ENCODE measurements at regions not wholly inside any gene's neighbourhood (a gene's known extent, or its start where the extent isn't known, plus 50 kb on each side); places are given as distances from the start of the nearest gene placed in this dataset.

GRCh38 chr4:159684061-159684460 lies 581.2 kb downstream of the RAPGEF2 start:
- Histone ChIP-seq H3K36me3 (no peaks in the 10 kb centered on the region), H3K4me3 (no peak overlapping the region), H3K9me3 (no peaks in the 10 kb centered on the region), H3K27me3 (no peaks in the 10 kb centered on the region), H3K4me1 (no peaks in the 10 kb centered on the region), H3K27ac (no peak overlapping the region)
- TF ChIP-seq CTCF (IDR thresholded peaks at IDR 0.05): no peak
- intact Hi-C loops (cut with DNase I): no loop called here
- no peak for DNase-seq (ENCODE audit: low spot score in 2 of 2)

DNA sequence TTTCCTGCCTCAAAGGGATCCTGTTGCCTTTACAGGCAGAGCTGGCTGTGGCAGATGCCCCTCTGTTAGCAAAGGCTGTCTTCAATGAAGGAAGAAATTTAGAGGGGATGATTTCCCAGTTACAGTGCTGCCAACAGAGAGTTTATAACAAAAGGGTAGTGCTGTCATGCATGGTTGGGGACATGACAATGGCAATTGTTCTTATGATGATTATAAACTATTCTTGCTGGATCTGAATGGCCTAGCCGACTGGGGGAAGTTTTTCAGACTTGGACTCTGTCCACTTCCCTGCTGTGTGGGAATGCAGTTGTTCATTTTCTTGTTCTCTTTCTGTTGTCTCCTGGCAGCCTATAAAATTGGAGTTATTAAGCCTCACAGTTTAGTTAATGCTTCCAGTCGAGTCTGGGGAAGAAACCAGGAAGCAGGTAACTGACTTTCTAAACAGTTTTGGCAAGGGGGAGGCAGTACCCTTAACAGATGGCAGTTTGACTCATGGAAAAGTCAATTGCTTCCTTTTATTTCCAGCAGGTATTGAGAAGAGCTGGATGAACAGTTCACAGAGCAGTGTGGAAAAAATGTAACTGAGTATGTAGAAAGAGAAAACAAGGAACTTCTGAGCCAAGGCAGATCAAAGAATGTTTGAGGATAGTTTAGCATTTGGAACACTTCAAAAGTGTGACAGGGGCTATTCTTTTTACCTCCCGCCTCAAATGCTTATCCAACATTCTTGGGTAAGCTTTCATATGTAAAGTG lies 582.6 kb downstream of the RAPGEF2 start:
- DNase-seq (ENCODE audit: low spot score in 2 of 2): no peak
- no peaks in the 10 kb centered on the region for H3K9me3 ChIP-seq
- intact Hi-C loops (cut with DNase I): no loop called here

GRCh38 chr4:159689526-159689925 lies 586.6 kb downstream of the RAPGEF2 start:
- H3K36me3 ChIP-seq: no peaks in the 10 kb centered on the region
- intact Hi-C loops (cut with DNase I): no loop called here
- no peak overlapping the region for H3K27ac ChIP-seq
- H3K9me3 ChIP-seq: peaks cover 0 to 4% of the 10 kb centered on the region in 2 donors
- H3K4me1 ChIP-seq: no peaks in the 10 kb centered on the region
- TF ChIP-seq CTCF (IDR thresholded peaks at IDR 0.05): no peak
- no peak overlapping the region for H3K4me3 ChIP-seq
- H3K27me3 ChIP-seq: no peaks in the 10 kb centered on the region
- DNase-seq (ENCODE audit: low spot score in 2 of 2): no peak

More for the DNA sequence above, 582.6 kb downstream of the RAPGEF2 start:
- Histone ChIP-seq H3K27ac (no peak overlapping the region), H3K4me1 (no peaks in the 10 kb centered on the region), H3K4me3 (no peak overlapping the region), H3K36me3 (no peaks in the 10 kb centered on the region), H3K27me3 (no peaks in the 10 kb centered on the region)
- no peak for TF ChIP-seq CTCF (IDR thresholded peaks at IDR 0.05)

DNA sequence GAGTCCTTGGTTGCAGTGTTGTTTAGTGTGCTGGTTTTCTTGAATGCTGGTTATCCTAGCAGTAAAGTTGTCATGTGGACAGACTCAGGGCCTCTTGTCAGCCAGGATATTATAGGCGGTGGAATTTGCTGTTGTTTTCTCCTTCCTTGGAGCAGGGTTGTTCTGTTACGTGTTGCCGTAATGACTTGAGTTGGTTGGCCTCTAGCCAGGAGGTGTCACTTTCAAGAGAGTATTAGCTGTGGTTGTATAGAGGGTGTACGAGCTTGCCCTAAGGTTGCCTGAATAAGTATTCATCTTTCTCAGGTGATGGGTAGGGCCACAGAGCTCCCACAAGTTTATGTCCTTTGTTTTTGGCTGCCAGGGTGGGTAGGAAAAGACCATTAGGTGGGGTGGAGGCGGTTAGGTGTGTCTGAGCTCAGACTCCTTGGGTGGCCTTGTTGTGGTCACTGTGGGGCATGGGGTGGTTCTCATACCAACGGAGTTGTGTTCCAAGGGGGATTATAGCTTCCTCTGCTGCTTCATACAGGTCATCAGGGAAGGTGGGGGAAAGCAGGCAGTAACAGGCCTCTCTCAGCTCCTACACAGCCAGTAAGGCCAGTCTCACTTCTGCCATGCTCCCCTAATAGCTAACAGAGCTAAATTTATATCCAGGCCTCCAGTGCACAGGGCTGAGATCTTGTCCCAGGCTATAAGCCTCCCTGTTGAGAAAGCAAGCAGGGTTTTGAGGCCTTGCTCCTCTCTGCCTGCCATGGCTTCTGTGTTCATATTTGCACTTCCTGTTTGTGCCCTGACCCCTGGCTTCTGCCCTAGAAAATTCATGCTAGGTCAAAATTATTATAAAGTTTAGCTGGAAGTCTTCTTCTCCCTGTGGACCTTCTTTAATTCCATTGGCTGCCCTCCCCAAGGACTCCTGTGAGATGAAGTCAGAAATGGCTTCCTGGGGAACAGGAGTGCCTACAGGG lies 594.7 kb downstream of the RAPGEF2 start:
- no peaks in the 10 kb centered on the region for H3K27me3 ChIP-seq
- no peaks in the 10 kb centered on the region for H3K36me3 ChIP-seq
- DNase-seq (ENCODE audit: low spot score in 2 of 2): no peak
- no peak for TF ChIP-seq CTCF (IDR thresholded peaks at IDR 0.05)
- intact Hi-C loops (cut with DNase I): no loop called here
- H3K9me3 ChIP-seq: peaks cover 0 to under 1% of the 10 kb centered on the region in 2 donors
- H3K4me1 ChIP-seq: no peaks in the 10 kb centered on the region
- H3K4me3 ChIP-seq: no peak overlapping the region
- H3K27ac ChIP-seq: no peak overlapping the region

DNA sequence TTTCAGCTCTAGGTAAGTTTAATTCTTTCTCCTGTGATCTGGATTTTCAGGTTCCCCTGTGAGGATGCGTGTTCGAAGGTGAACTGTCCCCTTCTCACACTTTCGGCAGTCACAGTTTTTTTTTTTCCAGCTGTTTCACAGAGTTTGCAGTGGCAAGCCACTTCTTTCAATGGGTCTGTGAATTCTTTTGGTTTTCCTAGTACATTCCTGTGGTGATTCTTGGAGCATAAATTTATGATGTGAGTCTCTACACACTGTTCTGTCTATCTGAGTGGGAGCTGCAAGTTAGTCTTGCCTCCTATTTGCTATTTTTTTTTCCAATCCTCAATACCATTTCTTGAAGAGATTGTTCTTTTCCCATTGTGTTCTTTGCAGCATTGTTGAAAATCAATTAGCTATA lies 595.5 kb downstream of the RAPGEF2 start:
- no peak overlapping the region for H3K27ac ChIP-seq
- H3K36me3 ChIP-seq: no peaks in the 10 kb centered on the region
- no peak for TF ChIP-seq CTCF (IDR thresholded peaks at IDR 0.05)
- no peaks in the 10 kb centered on the region for H3K27me3 ChIP-seq
- H3K4me3 ChIP-seq: no peak overlapping the region
- H3K4me1 ChIP-seq: no peaks in the 10 kb centered on the region
- no peaks in the 10 kb centered on the region for H3K9me3 ChIP-seq
- intact Hi-C loops (cut with DNase I): no loop called here
- no peak for DNase-seq (ENCODE audit: low spot score in 2 of 2)

Measured in ascending aorta (tissue), 2 donors.